ENCODE measurements at regions not wholly inside any gene's neighbourhood (a gene's known extent, or its start where the extent isn't known, plus 50 kb on each side); places are given as distances from the start of the nearest gene placed in this dataset.

- TF ChIP-seq ZNF33B (CRISPR knock-in tag; IDR thresholded peaks at IDR 0.05) (no peak), ISL2 (CRISPR knock-in tag; IDR thresholded peaks at IDR 0.05) (no peak), HMGXB4 (CRISPR knock-in tag; IDR thresholded peaks at IDR 0.05; ENCODE audit: borderline replicate concordance in 1 of 2, low read depth in 1 of 2) (no peak), ZNF24 (IDR thresholded peaks at IDR 0.05) (no peak), ZNF577 (CRISPR knock-in tag; IDR thresholded peaks at IDR 0.05; ENCODE audit: borderline replicate concordance, low read depth) (no peak)
Measured at GRCh38 chr10:80894797-80895467, 357.2 kb downstream of the SH2D4B start (continued).

- H3K79me2 ChIP-seq (ENCODE audit: insufficient read depth, low read length) = no peaks in the 10 kb centered on the region
- ChIA-PET POLR2A (no interaction called here), CTCF (ENCODE audit: low intra/inter-chr PET ratio, low total read pairs) (no interaction called here)
- H3K4me3 ChIP-seq (replicated peaks in 1 of 3; ENCODE audit: insufficient read depth in 1 of 3, low read depth in 2 of 3, low read length in 3 of 3) = no peak overlapping the region
- H3K27ac ChIP-seq (ENCODE audit: extremely low read length, insufficient read depth, low read length) = no peak overlapping the region
- no peaks in the 10 kb centered on the region for H3K36me3 ChIP-seq (replicated peaks in 1 of 2; ENCODE audit: control insufficient read depth in 1 of 2, insufficient read depth in 2 of 2, low read length in 2 of 2)
- TF ChIP-seq RARG (CRISPR knock-in tag; IDR thresholded peaks at IDR 0.05; ENCODE audit: low read depth) (no peak), ZNF878 (CRISPR knock-in tag; IDR thresholded peaks at IDR 0.05) (no peak), ZNF276 (CRISPR knock-in tag; IDR thresholded peaks at IDR 0.05; ENCODE audit: low read depth) (no peak), MAFG (CRISPR knock-in tag; IDR thresholded peaks at IDR 0.05) (no peak), BCL6 (CRISPR knock-in tag; IDR thresholded peaks at IDR 0.05) (no peak)
- H3K9me3 ChIP-seq (ENCODE audit: low read length) = no peaks in the 10 kb centered on the region
- no peaks in the 10 kb centered on the region for H4K20me1 ChIP-seq (ENCODE audit: insufficient read depth, low read length)
- ATAC-seq (no peak), FAIRE-seq (no peak), DNase-seq (ENCODE audit: low spot score) (no peak)
- H3K4me2 ChIP-seq (ENCODE audit: low read depth, low read length) = no peak overlapping the region
- no peak overlapping the region for H3K9ac ChIP-seq (ENCODE audit: insufficient read depth, low read depth, low read length)
- in situ Hi-C loops (cut with HindIII; ENCODE audit: extremely low pct_ligation_motif_present, low pct_unique_long_range_greater_than_20kb) (no loop called here), intact Hi-C loops (cut with micrococcal nuclease; ENCODE audit: unreplicated experiment) (no loop called here)
- no peaks in the 10 kb centered on the region for H3K27me3 ChIP-seq (ENCODE audit: control insufficient read depth in 1 of 2, insufficient read depth in 2 of 2, low read length in 2 of 2)
- H3K4me1 ChIP-seq (ENCODE audit: insufficient read depth, low read length) = 0 out of 2 replicates have a peak, but pooled peaks cover 5% of the 10 kb centered on the region
- 2% methylated on average over 5 of the region's 5 CpGs for WGBS (ENCODE audit: low lambda C conversion rate)
- no TSS peak for BruUV-seq (replicated peaks)
- H2AFZ ChIP-seq (ENCODE audit: low read length) = no peak overlapping the region
Measured at GRCh38 chr10:80896076-80896475, 358.4 kb downstream of the SH2D4B start.

Data from HepG2 (cell line).